MM.1S (cell line): ENCODE measurements at regions not wholly inside any gene's neighbourhood (a gene's known extent, or its start where the extent isn't known, plus 50 kb on each side); places are given as distances from the start of the nearest gene placed in this dataset.

Experiments used
- DNase-seq: peaks from one replicate; pipeline ENCODE4 v3.0.0-alpha.2; 2015
- H2AFZ ChIP-seq: fragments of 300-600 bp; sonication (generic); 2 replicates; pipeline ENCODE4 v1.6.0; 2016; ENCODE audit warnings: antibody characterized with exemption, low read length
- H3F3A ChIP-seq: fragments of 300-600 bp; sonication (generic); 2 replicates; pipeline ENCODE4 v1.6.1; 2016; ENCODE audit warnings: mild to moderate bottlenecking, antibody characterized with exemption, low read length, moderate library complexity, mixed read lengths; ENCODE audit not compliant: insufficient read depth
- H3K27ac ChIP-seq: fragments of 300-600 bp; sonication (generic); 2 replicates; pipeline ENCODE4 v1.5.1; 2016; ENCODE audit warnings: mild to moderate bottlenecking, low read length
- H3K27me3 ChIP-seq: fragments of 300-600 bp; sonication (generic); replicated peaks from 2 replicates; pipeline ENCODE4 v1.6.0; 2016; ENCODE audit warnings: low read length; ENCODE audit not compliant: insufficient read depth
- H3K36me3 ChIP-seq: fragments of 300-600 bp; sonication (generic); replicated peaks from 2 replicates; pipeline ENCODE4 v1.6.1; 2016; ENCODE audit warnings: mild to moderate bottlenecking, low read length, mixed read lengths; ENCODE audit not compliant: insufficient read depth
- H3K4me1 ChIP-seq: fragments of 300-600 bp; sonication (generic); 2 replicates; pipeline ENCODE4 v1.6.1; 2016; ENCODE audit warnings: low read length, mixed read lengths
- H3K4me2 ChIP-seq: fragments of 300-600 bp; sonication (generic); 2 replicates; pipeline ENCODE4 v1.6.0; 2016; ENCODE audit warnings: low read depth, low read length
- H3K4me3 ChIP-seq: fragments of 300-600 bp; sonication (generic); 2 replicates; pipeline ENCODE4 v1.5.1; 2016; ENCODE audit warnings: low read length, mixed read lengths
- H3K79me2 ChIP-seq: fragments of 300-600 bp; sonication (generic); 2 replicates; pipeline ENCODE4 v1.6.1; 2016; ENCODE audit warnings: mixed run types, low read length, mixed read lengths
- H3K9ac ChIP-seq: fragments of 300-600 bp; sonication (generic); 2 replicates; pipeline ENCODE4 v1.6.1; 2016; ENCODE audit warnings: low read length, mixed read lengths
- H3K9me2 ChIP-seq: fragments of 300-600 bp; sonication (generic); replicated peaks from 2 replicates; pipeline ENCODE4 v1.6.1; 2016; ENCODE audit warnings: mild to moderate bottlenecking, low read length, mixed read lengths; ENCODE audit not compliant: insufficient read depth
- H3K9me3 ChIP-seq: fragments of 300-600 bp; sonication (generic); replicated peaks from 2 replicates; pipeline ENCODE4 v1.6.1; 2016; ENCODE audit warnings: mild to moderate bottlenecking, low read length, mixed read lengths; ENCODE audit not compliant: insufficient read depth
- H4K20me1 ChIP-seq: fragments of 300-600 bp; sonication (generic); 2 replicates; pipeline ENCODE4 v1.6.1; 2016; ENCODE audit warnings: mild to moderate bottlenecking, low read length, moderate library complexity, mixed read lengths; ENCODE audit not compliant: insufficient read depth
- CTCF ChIP-seq: fragments of 300-600 bp; sonication (generic); IDR thresholded peaks from 2 replicates; pipeline ENCODE4 v1.5.1; 2016; ENCODE audit warnings: antibody characterized with exemption, low read length, mixed read lengths
- EZH2 ChIP-seq: fragments of 300-600 bp; sonication (generic); optimal IDR thresholded peaks from 2 replicates; pipeline ENCODE3; 2017; ENCODE audit warnings: low read depth, mild to moderate bottlenecking, antibody characterized with exemption, low read length, mixed read lengths
- EZH2phosphoT487 ChIP-seq: fragments of 300-600 bp; sonication (generic); IDR thresholded peaks from 2 replicates; pipeline ENCODE4 v1.6.1; 2018; ENCODE audit warnings: antibody characterized with exemption, low read length

GRCh38 chr6:12614456-12614855 lies 102.1 kb upstream of the PHACTR1 start:
- H3K4me2 ChIP-seq = no peak overlapping the region
- H2AFZ ChIP-seq = no peak overlapping the region
- DNase-seq = no peak
- no peaks in the 10 kb centered on the region for H3K36me3 ChIP-seq
- no peak overlapping the region for H3K4me3 ChIP-seq
- TF ChIP-seq EZH2 (no peak), CTCF (no peak), EZH2phosphoT487 (no peak)
- peaks cover 4% of the 10 kb centered on the region; the same call in 1 of the 2 replicates for H3K4me1 ChIP-seq
- H3K9me2 ChIP-seq = no peaks in the 10 kb centered on the region
- no peaks in the 10 kb centered on the region for H3K27me3 ChIP-seq
- no peaks in the 10 kb centered on the region for H3K79me2 ChIP-seq
- H3K9me3 ChIP-seq = no peaks in the 10 kb centered on the region
- no peaks in the 10 kb centered on the region for H3F3A ChIP-seq
- no peak overlapping the region for H3K9ac ChIP-seq
- H3K27ac ChIP-seq = no peak overlapping the region
- no peaks in the 10 kb centered on the region for H4K20me1 ChIP-seq

GRCh38 chr6:12618296-12618695 lies 98.3 kb upstream of the PHACTR1 start:
- Histone ChIP-seq H3K27me3 (no peaks in the 10 kb centered on the region), H3K4me3 (no peak overlapping the region), H3K9ac (no peak overlapping the region), H3K4me2 (no peak overlapping the region), H3K27ac (no peak overlapping the region), H3K9me2 (no peaks in the 10 kb centered on the region), H3K36me3 (no peaks in the 10 kb centered on the region), H3K4me1 (no peaks in the 10 kb centered on the region), H2AFZ (no peak overlapping the region), H3F3A (no peaks in the 10 kb centered on the region), H3K9me3 (no peaks in the 10 kb centered on the region), H4K20me1 (no peaks in the 10 kb centered on the region), H3K79me2 (no peaks in the 10 kb centered on the region)
- TF ChIP-seq EZH2phosphoT487 = no peak
- TF ChIP-seq CTCF = no peak
- no peak for TF ChIP-seq EZH2
- DNase-seq = no peak

- Histone ChIP-seq H4K20me1 (no peaks in the 10 kb centered on the region), H3K4me1 (no peaks in the 10 kb centered on the region), H2AFZ (no peak overlapping the region), H3K79me2 (no peaks in the 10 kb centered on the region), H3K9ac (no peak overlapping the region), H3K27ac (no peak overlapping the region), H3K36me3 (no peaks in the 10 kb centered on the region), H3K9me3 (no peaks in the 10 kb centered on the region), H3K9me2 (no peaks in the 10 kb centered on the region), H3F3A (no peaks in the 10 kb centered on the region), H3K4me2 (no peak overlapping the region), H3K4me3 (no peak overlapping the region), H3K27me3 (no peaks in the 10 kb centered on the region)
- no peak for DNase-seq
- TF ChIP-seq EZH2phosphoT487 = no peak
- TF ChIP-seq CTCF = no peak
- TF ChIP-seq EZH2 = no peak
These were observed 94.8 kb upstream of the PHACTR1 start for GRCh38 chr6:12621754-12622153.

- no peaks in the 10 kb centered on the region for H4K20me1 ChIP-seq
- H3K36me3 ChIP-seq = no peaks in the 10 kb centered on the region
- no peak overlapping the region for H2AFZ ChIP-seq
- H3K27ac ChIP-seq = no peak overlapping the region
- H3K9me3 ChIP-seq = no peaks in the 10 kb centered on the region
- H3K9ac ChIP-seq = no peak overlapping the region
- H3K4me3 ChIP-seq = no peak overlapping the region
- H3K79me2 ChIP-seq = no peaks in the 10 kb centered on the region
- no peaks in the 10 kb centered on the region for H3K27me3 ChIP-seq
- H3K9me2 ChIP-seq = no peaks in the 10 kb centered on the region
- no peak overlapping the region for H3K4me2 ChIP-seq
- no peak for TF ChIP-seq CTCF
- no peak for TF ChIP-seq EZH2phosphoT487
- TF ChIP-seq EZH2 = no peak
- H3F3A ChIP-seq = no peaks in the 10 kb centered on the region
- H3K4me1 ChIP-seq = no peaks in the 10 kb centered on the region
- no peak for DNase-seq
These were observed 94.0 kb upstream of the PHACTR1 start for GRCh38 chr6:12622566-12622965.
